ENCODE measurements at regions not wholly inside any gene's neighbourhood (a gene's known extent, or its start where the extent isn't known, plus 50 kb on each side); places are given as distances from the start of the nearest gene placed in this dataset.

- no peak for TF ChIP-seq EZH2 (IDR thresholded peaks at IDR 0.05; ENCODE audit: low read depth, low read length, severe bottlenecking)
- TF ChIP-seq ATF2 (IDR thresholded peaks at IDR 0.05; ENCODE audit: low read length), result no peak
These were observed 483.6 kb downstream of the MN1 start (continued) for GRCh38 chr22:27317971-27318428.

Data from H1 (cell line).